ENCODE measurements at regions not wholly inside any gene's neighbourhood (a gene's known extent, or its start where the extent isn't known, plus 50 kb on each side); places are given as distances from the start of the nearest gene placed in this dataset.

DNA sequence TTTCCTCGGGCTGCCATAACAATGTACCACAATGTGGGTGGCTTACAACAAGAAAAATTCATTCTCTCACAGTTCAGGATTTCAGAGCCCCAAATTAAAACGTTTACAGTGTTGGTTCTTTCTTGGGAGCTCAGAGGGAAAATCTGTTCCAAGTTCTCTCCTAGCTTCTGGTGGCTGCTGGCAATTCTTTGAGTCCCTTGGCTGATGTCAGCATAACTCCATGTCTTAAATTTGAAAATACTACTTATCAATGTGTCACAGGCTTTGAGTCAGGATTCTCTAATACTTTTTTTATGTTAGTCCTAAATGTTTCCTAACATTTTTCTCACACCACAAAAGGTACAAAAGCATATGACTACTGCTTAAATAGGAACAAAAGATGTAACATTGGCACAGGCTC lies 198.4 kb upstream of the ATXN7L3B start:
- no peak overlapping the region for H3K4me3 ChIP-seq (ENCODE audit: low read depth, low read length)
- DNase-seq (ENCODE audit: low read depth, low spot score) = peak; percentile 24
- TF ChIP-seq, protein P1, sequence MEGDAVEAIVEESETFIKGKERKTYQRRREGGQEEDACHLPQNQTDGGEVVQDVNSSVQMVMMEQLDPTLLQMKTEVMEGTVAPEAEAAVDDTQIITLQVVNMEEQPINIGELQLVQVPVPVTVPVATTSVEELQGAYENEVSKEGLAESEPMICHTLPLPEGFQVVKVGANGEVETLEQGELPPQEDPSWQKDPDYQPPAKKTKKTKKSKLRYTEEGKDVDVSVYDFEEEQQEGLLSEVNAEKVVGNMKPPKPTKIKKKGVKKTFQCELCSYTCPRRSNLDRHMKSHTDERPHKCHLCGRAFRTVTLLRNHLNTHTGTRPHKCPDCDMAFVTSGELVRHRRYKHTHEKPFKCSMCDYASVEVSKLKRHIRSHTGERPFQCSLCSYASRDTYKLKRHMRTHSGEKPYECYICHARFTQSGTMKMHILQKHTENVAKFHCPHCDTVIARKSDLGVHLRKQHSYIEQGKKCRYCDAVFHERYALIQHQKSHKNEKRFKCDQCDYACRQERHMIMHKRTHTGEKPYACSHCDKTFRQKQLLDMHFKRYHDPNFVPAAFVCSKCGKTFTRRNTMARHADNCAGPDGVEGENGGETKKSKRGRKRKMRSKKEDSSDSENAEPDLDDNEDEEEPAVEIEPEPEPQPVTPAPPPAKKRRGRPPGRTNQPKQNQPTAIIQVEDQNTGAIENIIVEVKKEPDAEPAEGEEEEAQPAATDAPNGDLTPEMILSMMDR (IDR thresholded peaks at IDR 0.05; ENCODE audit: low read depth, low read length) = no peak
- in situ Hi-C loops (cut with HindIII; ENCODE audit: low sequenced_read_pairs) = no loop called here

DNA sequence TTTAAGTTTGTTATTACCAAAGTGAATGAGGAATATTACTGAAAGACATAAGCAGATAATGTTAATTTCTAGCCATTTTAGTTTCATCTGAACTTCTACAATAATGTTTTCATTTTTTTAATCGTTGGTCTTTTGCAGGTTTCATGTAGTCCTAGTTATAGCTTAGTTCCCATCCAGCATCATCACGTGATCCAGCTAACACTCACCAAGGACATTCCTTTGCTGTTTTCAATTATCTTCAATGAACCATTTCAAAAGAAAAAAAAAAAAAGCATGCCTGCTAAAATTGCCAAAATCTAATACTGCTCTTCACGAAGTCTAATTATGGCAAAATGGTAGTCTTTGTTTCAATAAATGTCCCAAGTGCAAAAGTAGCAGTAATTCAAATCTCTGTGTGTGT lies 187.7 kb upstream of the ATXN7L3B start:
- TF ChIP-seq, protein P1 (IDR thresholded peaks at IDR 0.05; ENCODE audit: low read depth, low read length) = no peak
- peak; percentile 53 for DNase-seq (ENCODE audit: low read depth, low spot score)
- in situ Hi-C loops (cut with HindIII; ENCODE audit: low sequenced_read_pairs) = no loop called here
- no peak overlapping the region for H3K4me3 ChIP-seq (ENCODE audit: low read depth, low read length)

DNA sequence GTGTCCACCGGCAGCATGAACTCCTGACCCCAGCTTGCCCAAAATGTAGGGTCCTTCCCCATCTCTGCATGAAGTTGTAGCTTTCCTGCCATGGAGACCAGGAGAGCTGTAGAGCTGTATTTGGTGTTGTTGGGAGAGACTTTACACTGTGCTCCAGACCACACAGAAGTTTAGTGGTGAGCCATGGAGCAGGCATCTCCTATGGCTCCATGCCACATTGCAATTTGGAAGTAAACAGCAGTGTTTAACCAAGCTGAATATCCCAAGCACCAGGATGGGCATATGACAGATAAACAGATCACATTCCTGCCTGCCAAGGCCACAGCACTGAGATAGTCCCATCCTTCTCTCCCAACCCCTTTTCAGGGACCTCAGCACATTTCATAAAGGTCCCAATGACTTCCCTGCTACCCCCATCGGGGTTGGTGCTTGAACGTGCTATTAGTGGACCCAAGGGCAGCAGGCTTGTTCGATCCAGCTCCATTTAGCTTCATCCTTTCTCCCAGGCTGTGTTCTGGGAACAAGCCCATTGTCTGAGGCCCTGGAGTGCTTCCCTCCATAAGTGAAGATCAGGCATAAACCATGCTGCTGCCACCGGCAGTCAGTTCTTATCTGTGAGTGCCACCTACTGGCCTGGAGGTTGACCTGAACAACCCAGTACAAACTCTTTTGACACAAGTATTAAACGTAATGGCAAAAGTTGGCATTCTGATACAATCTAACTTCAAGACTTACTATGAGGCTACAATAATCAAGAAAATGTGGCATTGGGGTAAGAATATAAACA lies 172.3 kb upstream of the ATXN7L3B start:
- H3K4me3 ChIP-seq (ENCODE audit: low read depth, low read length) = no peak overlapping the region
- in situ Hi-C loops (cut with HindIII; ENCODE audit: low sequenced_read_pairs) = no loop called here
- TF ChIP-seq, protein P1 (IDR thresholded peaks at IDR 0.05; ENCODE audit: low read depth, low read length) = peak; percentile 58
- peak; percentile 65 for DNase-seq (ENCODE audit: low read depth, low spot score)

DNA sequence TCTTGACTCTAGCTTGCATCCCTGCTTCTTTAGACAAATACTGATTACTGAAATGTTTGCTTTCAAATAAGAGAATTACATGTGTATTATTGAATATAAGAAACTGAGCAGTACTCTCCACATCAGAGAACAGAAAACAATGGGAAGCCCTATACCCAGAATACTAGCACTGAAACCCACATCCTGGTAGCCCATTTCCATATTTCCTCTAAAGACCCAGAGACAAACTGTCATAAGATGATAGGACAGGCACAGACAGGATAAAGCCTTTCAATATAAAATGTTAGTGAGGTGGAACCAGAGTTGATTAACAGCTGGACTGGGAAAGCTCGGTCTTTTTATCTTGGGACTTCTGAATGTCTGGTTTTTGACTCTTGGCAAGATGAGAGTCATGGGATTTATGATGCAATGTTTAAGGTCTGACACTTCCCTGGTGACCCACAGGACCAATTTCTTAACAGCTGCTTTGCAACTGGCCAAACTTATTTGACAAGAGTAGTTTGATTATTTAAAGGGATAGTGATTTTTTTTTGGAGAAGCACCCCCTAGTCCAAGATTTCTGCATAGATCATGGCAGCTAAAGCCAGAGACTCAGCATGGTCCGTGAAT lies 166.9 kb upstream of the ATXN7L3B start:
- TF ChIP-seq, protein P1 (IDR thresholded peaks at IDR 0.05; ENCODE audit: low read depth, low read length) = no peak
- DNase-seq (ENCODE audit: low read depth, low spot score) = no peak
- H3K4me3 ChIP-seq (ENCODE audit: low read depth, low read length) = no peak overlapping the region
- in situ Hi-C loops (cut with HindIII; ENCODE audit: low sequenced_read_pairs) = no loop called here

DNA sequence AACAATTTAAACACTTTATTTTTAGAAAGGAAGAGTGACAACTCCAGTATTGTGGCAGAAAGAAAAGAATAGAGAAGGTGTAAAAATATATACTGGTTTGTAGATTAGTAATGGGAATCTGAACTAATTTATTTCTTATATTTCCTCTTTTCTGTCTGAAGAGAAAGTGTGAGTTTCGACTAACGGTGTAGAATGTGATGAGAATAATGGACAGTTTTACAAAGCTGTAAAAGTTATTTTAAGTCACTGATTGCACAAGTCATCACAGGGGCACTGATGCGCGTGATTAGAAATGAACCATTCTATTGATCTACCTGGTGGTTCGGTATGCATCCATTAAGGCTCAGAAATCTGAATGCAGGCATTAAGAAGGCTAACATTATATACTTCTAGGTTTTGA lies 158.5 kb upstream of the ATXN7L3B start:
- no peak overlapping the region for H3K4me3 ChIP-seq (ENCODE audit: low read depth, low read length)
- no peak for DNase-seq (ENCODE audit: low read depth, low spot score)
- in situ Hi-C loops (cut with HindIII; ENCODE audit: low sequenced_read_pairs) = no loop called here
- TF ChIP-seq, protein P1 (IDR thresholded peaks at IDR 0.05; ENCODE audit: low read depth, low read length) = no peak

DNA sequence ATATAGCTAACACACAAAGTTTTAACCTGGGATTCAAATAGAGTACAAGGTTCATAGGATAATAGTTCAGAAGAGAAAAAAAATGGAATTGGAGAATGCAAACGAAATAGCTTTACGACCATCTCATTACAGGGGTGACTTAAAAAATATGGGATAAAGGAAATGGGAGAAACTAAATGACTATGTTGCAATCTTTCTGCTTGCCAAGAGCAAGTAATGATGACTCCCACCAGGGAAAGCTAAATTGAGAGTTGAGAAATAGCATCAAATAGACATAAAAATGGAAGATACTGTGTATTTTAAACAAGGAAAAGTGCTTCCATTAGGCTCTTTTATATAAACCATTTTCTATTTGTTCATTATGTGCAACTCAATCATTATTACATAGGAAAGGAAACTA lies 155.7 kb upstream of the ATXN7L3B start:
- in situ Hi-C loops (cut with HindIII; ENCODE audit: low sequenced_read_pairs) = no loop called here
- DNase-seq (ENCODE audit: low read depth, low spot score) = no peak
- no peak overlapping the region for H3K4me3 ChIP-seq (ENCODE audit: low read depth, low read length)
- TF ChIP-seq, protein P1 (IDR thresholded peaks at IDR 0.05; ENCODE audit: low read depth, low read length) = no peak
